ENCODE measurements at regions not wholly inside any gene's neighbourhood (a gene's known extent, or its start where the extent isn't known, plus 50 kb on each side); places are given as distances from the start of the nearest gene placed in this dataset.

DNA sequence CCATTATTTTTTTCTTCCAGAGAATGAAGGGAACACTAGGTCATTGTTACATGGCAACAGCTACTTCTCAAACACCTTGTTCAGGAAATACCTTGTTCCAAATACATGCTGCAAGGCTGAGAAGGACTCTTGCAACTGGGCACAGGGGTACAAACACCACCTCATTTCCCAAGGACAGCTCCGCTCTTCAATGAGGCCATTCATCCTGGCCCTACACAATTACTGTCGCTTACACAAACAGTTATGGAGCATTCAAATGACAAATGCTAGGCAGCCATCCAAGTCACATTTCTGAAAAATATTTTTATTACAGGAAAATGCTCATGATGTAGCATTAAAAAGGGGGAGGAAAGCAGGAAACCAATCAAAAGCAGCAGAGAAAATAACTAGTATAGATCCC is 611.9 kb downstream of the DHX35 start:
- Histone ChIP-seq H3K27me3 (ENCODE audit: insufficient read depth, low read length, poor library complexity, severe bottlenecking) (no peaks in the 10 kb centered on the region), H3K4me1 (ENCODE audit: insufficient read depth, low read length, poor library complexity, severe bottlenecking) (no peaks in the 10 kb centered on the region), H3F3A (ENCODE audit: low read depth) (no peaks in the 10 kb centered on the region), H2AFZ (ENCODE audit: low read length) (no peak overlapping the region), H3K9ac (ENCODE audit: low read depth, low read length, poor library complexity, severe bottlenecking) (no peak overlapping the region), H3K4me3 (ENCODE audit: low read length, poor library complexity, severe bottlenecking) (no peak overlapping the region), H3K9me3 (ENCODE audit: insufficient read depth, low read depth, low read length) (no peaks in the 10 kb centered on the region), H3K9me2 (replicated peaks; ENCODE audit: low read depth, low read length) (no peaks in the 10 kb centered on the region), H3K4me2 (ENCODE audit: low read depth, low read length, poor library complexity, severe bottlenecking) (no peak overlapping the region), H3K79me2 (ENCODE audit: insufficient read depth, low read length) (no peaks in the 10 kb centered on the region), H4K20me1 (ENCODE audit: insufficient read depth, low read length, poor library complexity, severe bottlenecking) (no peaks in the 10 kb centered on the region), H3K36me3 (ENCODE audit: insufficient read depth, low read length) (no peaks in the 10 kb centered on the region)
- no peak for TF ChIP-seq EZH2phosphoT487 (IDR thresholded peaks at IDR 0.05; ENCODE audit: borderline replicate concordance)
- TF ChIP-seq, protein P1, sequence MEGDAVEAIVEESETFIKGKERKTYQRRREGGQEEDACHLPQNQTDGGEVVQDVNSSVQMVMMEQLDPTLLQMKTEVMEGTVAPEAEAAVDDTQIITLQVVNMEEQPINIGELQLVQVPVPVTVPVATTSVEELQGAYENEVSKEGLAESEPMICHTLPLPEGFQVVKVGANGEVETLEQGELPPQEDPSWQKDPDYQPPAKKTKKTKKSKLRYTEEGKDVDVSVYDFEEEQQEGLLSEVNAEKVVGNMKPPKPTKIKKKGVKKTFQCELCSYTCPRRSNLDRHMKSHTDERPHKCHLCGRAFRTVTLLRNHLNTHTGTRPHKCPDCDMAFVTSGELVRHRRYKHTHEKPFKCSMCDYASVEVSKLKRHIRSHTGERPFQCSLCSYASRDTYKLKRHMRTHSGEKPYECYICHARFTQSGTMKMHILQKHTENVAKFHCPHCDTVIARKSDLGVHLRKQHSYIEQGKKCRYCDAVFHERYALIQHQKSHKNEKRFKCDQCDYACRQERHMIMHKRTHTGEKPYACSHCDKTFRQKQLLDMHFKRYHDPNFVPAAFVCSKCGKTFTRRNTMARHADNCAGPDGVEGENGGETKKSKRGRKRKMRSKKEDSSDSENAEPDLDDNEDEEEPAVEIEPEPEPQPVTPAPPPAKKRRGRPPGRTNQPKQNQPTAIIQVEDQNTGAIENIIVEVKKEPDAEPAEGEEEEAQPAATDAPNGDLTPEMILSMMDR (conservative IDR thresholded peaks at IDR 0.05; ENCODE audit: low read length): no peak

DNA sequence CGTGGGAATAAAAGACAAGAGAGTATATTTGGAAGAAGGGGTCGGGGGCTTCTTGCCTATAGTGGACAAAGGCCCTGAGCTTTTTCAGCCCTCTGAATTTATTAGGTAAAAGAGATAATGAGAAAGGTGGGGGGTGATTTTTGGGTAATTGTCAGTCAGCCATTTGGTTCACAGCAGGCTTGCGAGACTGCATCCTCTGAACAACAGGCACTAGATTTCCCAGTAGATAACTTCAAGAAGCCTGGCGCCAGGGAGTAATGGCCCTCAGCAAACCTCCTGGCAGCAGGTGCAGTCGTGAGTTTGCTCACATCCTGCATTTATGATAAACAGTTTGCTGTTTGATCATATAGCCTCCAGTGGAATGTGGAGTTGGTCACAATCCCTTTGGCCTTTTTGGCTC is 609.0 kb downstream of the DHX35 start:
- TF ChIP-seq, protein P1 (conservative IDR thresholded peaks at IDR 0.05; ENCODE audit: low read length): no peak
- TF ChIP-seq EZH2phosphoT487 (IDR thresholded peaks at IDR 0.05; ENCODE audit: borderline replicate concordance): no peak
- Histone ChIP-seq H3K4me3 (ENCODE audit: low read length, poor library complexity, severe bottlenecking) (no peak overlapping the region), H4K20me1 (ENCODE audit: insufficient read depth, low read length, poor library complexity, severe bottlenecking) (no peaks in the 10 kb centered on the region), H3K79me2 (ENCODE audit: insufficient read depth, low read length) (no peaks in the 10 kb centered on the region), H2AFZ (ENCODE audit: low read length) (no peak overlapping the region), H3K4me2 (ENCODE audit: low read depth, low read length, poor library complexity, severe bottlenecking) (no peak overlapping the region), H3K9me3 (ENCODE audit: insufficient read depth, low read depth, low read length) (no peaks in the 10 kb centered on the region), H3F3A (ENCODE audit: low read depth) (no peaks in the 10 kb centered on the region), H3K9ac (ENCODE audit: low read depth, low read length, poor library complexity, severe bottlenecking) (no peak overlapping the region), H3K27me3 (ENCODE audit: insufficient read depth, low read length, poor library complexity, severe bottlenecking) (no peaks in the 10 kb centered on the region), H3K4me1 (ENCODE audit: insufficient read depth, low read length, poor library complexity, severe bottlenecking) (no peaks in the 10 kb centered on the region), H3K36me3 (ENCODE audit: insufficient read depth, low read length) (no peaks in the 10 kb centered on the region), H3K9me2 (replicated peaks; ENCODE audit: low read depth, low read length) (no peaks in the 10 kb centered on the region)

DNA sequence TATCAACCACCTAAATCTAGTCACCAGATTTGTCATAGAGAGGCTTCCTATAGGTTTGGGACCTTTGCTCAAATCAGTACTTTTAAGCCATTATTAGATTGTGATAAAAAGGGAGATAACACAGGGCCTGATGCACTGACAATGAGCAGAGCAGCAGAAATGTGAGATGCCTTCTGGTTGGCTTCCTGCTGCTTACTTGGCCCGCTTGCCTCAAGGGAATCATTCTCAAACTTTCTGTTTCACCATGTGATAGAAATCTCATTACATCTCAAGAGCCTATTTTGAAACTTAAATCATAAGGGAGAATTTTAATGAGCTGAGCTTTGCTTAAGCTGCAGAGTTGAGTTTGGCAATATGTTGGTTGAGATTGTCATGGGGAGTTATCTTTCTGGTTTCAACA is 606.0 kb downstream of the DHX35 start:
- H3F3A ChIP-seq (ENCODE audit: low read depth): no peaks in the 10 kb centered on the region
- TF ChIP-seq, protein P1 (conservative IDR thresholded peaks at IDR 0.05; ENCODE audit: low read length): no peak
- TF ChIP-seq EZH2phosphoT487 (IDR thresholded peaks at IDR 0.05; ENCODE audit: borderline replicate concordance): no peak
- H3K4me3 ChIP-seq (ENCODE audit: low read length, poor library complexity, severe bottlenecking): no peak overlapping the region
- no peaks in the 10 kb centered on the region for H3K79me2 ChIP-seq (ENCODE audit: insufficient read depth, low read length)
- no peaks in the 10 kb centered on the region for H3K36me3 ChIP-seq (ENCODE audit: insufficient read depth, low read length)
- H3K9ac ChIP-seq (ENCODE audit: low read depth, low read length, poor library complexity, severe bottlenecking): no peak overlapping the region
- H3K27me3 ChIP-seq (ENCODE audit: insufficient read depth, low read length, poor library complexity, severe bottlenecking): no peaks in the 10 kb centered on the region
- no peaks in the 10 kb centered on the region for H3K9me3 ChIP-seq (ENCODE audit: insufficient read depth, low read depth, low read length)
- no peaks in the 10 kb centered on the region for H4K20me1 ChIP-seq (ENCODE audit: insufficient read depth, low read length, poor library complexity, severe bottlenecking)
- H3K9me2 ChIP-seq (replicated peaks; ENCODE audit: low read depth, low read length): no peaks in the 10 kb centered on the region
- H2AFZ ChIP-seq (ENCODE audit: low read length): no peak overlapping the region
- no peak overlapping the region for H3K4me2 ChIP-seq (ENCODE audit: low read depth, low read length, poor library complexity, severe bottlenecking)
- no peaks in the 10 kb centered on the region for H3K4me1 ChIP-seq (ENCODE audit: insufficient read depth, low read length, poor library complexity, severe bottlenecking)
